ENCODE measurements at regions not wholly inside any gene's neighbourhood (a gene's known extent, or its start where the extent isn't known, plus 50 kb on each side); places are given as distances from the start of the nearest gene placed in this dataset.

- TF ChIP-seq CUX1 (CRISPR knock-in tag; IDR thresholded peaks at IDR 0.05) (no peak), LCOR (CRISPR knock-in tag; IDR thresholded peaks at IDR 0.05) (no peak), CBFA2T3 (IDR thresholded peaks at IDR 0.05) (peak; percentile 86), ARID1B (IDR thresholded peaks at IDR 0.05) (peak; percentile 88), MEIS2 (IDR thresholded peaks at IDR 0.05; ENCODE audit: partially characterized antibody) (peak; percentile 73), NCOR1 (IDR thresholded peaks at IDR 0.05) (peak; percentile 59), CXXC5 (CRISPR knock-in tag; IDR thresholded peaks at IDR 0.05) (peak; percentile 42), HIVEP1 (CRISPR knock-in tag; IDR thresholded peaks at IDR 0.05) (no peak), CHD1 (IDR thresholded peaks at IDR 0.05; ENCODE audit: low read length) (no peak), ZBTB8A (IDR thresholded peaks at IDR 0.05; ENCODE audit: partially characterized antibody) (no peak), POLR2AphosphoS5 (IDR thresholded peaks at IDR 0.05; ENCODE audit: control insufficient read depth, insufficient read depth, low read depth, low read length) (peak; percentile 57), POLR2AphosphoS2 (IDR thresholded peaks at IDR 0.05; ENCODE audit: low read length) (no peak), PHB (CRISPR knock-in tag; IDR thresholded peaks at IDR 0.05) (no peak), HNRNPL (IDR thresholded peaks at IDR 0.05; ENCODE audit: low read depth, low read length) (no peak), PML (IDR thresholded peaks at IDR 0.05; ENCODE audit: low read length) (peak; percentile 51; the same call in 1 of the 2 replicates), ZNF282 (CRISPR knock-in tag; IDR thresholded peaks at IDR 0.05) (no peak), TBP (optimal IDR thresholded peaks at IDR 0.05; ENCODE audit: low read depth, low read length) (peak; percentile 26), NUFIP1 (IDR thresholded peaks at IDR 0.05; ENCODE audit: partially characterized antibody) (no peak)
- TF ChIP-seq, protein P1, sequence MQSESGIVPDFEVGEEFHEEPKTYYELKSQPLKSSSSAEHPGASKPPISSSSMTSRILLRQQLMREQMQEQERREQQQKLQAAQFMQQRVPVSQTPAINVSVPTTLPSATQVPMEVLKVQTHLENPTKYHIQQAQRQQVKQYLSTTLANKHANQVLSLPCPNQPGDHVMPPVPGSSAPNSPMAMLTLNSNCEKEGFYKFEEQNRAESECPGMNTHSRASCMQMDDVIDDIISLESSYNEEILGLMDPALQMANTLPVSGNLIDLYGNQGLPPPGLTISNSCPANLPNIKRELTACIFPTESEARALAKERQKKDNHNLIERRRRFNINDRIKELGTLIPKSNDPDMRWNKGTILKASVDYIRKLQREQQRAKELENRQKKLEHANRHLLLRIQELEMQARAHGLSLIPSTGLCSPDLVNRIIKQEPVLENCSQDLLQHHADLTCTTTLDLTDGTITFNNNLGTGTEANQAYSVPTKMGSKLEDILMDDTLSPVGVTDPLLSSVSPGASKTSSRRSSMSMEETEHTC (IDR thresholded peaks at IDR 0.05) = no peak
- TF ChIP-seq, protein P2, sequence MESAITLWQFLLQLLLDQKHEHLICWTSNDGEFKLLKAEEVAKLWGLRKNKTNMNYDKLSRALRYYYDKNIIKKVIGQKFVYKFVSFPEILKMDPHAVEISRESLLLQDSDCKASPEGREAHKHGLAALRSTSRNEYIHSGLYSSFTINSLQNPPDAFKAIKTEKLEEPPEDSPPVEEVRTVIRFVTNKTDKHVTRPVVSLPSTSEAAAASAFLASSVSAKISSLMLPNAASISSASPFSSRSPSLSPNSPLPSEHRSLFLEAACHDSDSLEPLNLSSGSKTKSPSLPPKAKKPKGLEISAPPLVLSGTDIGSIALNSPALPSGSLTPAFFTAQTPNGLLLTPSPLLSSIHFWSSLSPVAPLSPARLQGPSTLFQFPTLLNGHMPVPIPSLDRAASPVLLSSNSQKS (CRISPR knock-in tag; IDR thresholded peaks at IDR 0.05) = no peak
Observed at GRCh38 chr4:173584506-173584905, 54.5 kb upstream of the HAND2 start (continued).

Measured in K562 (cell line).